C4-2B (cell line): ENCODE measurements at regions not wholly inside any gene's neighbourhood (a gene's known extent, or its start where the extent isn't known, plus 50 kb on each side); places are given as distances from the start of the nearest gene placed in this dataset.

Experiments used
- ZFX ChIP-seq: fragments of 450-650 bp; IDR thresholded peaks from 2 replicates; pipeline ENCODE4 v1.6.1; 2017
- TF ChIP-seq, protein P1 (sequence below): fragments of 450-650 bp; conservative IDR thresholded peaks from 2 replicates; pipeline ENCODE4 v1.5.1; 2017; ENCODE audit warnings: mild to moderate bottlenecking

DNA sequence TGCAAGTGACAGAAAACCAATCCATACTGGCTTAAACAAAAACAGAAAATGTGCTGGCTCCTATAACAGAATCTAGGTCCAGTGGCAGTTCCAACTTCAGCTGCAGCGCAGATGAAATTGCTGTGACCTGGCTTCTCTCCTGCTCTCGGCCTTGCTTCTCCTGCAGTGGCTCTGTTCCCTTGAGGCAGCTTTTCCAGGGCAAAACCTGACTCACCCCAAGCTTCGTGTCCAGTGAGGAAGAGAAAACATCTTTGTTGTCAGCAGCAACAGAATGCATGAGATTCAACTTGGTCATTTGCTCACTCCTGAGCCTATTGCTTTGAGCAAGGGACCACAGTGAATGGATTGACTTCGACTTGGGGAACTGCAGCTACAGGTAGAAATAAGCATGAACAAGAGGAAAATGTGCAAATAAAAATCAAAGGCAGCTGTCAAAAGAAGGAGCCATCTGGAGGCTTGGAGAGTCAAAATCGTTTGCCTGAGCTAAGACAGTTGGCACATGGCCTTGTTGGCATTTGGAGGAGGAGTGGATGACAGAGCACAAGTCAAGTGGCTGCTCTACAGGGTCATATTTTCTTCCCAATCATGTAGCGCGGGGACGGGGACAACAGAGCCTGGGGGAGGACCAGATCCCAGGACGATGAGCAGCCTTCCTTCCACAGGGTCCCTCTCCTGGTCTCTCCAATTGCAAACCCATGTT, 523.4 kb downstream of the FGF9 start:
- TF ChIP-seq, protein P1, sequence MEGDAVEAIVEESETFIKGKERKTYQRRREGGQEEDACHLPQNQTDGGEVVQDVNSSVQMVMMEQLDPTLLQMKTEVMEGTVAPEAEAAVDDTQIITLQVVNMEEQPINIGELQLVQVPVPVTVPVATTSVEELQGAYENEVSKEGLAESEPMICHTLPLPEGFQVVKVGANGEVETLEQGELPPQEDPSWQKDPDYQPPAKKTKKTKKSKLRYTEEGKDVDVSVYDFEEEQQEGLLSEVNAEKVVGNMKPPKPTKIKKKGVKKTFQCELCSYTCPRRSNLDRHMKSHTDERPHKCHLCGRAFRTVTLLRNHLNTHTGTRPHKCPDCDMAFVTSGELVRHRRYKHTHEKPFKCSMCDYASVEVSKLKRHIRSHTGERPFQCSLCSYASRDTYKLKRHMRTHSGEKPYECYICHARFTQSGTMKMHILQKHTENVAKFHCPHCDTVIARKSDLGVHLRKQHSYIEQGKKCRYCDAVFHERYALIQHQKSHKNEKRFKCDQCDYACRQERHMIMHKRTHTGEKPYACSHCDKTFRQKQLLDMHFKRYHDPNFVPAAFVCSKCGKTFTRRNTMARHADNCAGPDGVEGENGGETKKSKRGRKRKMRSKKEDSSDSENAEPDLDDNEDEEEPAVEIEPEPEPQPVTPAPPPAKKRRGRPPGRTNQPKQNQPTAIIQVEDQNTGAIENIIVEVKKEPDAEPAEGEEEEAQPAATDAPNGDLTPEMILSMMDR = no peak
- no peak for TF ChIP-seq ZFX
